Ectodermal cell (in vitro differentiated cells): ENCODE measurements at regions not wholly inside any gene's neighbourhood (a gene's known extent, or its start where the extent isn't known, plus 50 kb on each side); places are given as distances from the start of the nearest gene placed in this dataset.

Source experiments
- H3K27ac ChIP-seq: 2 replicates; pipeline ENCODE4 v1.7.0; 2013; ENCODE audit warnings: mild to moderate bottlenecking, low read depth, low read length; ENCODE audit not compliant: insufficient read depth, poor library complexity, severe bottlenecking
- H3K27me3 ChIP-seq: 2 replicates; pipeline ENCODE4 v1.7.0; 2013; ENCODE audit warnings: mild to moderate bottlenecking, low read length; ENCODE audit not compliant: insufficient read depth, control insufficient read depth, poor library complexity, severe bottlenecking
- H3K36me3 ChIP-seq: one replicate; pipeline ENCODE4 v1.7.0; 2013; ENCODE audit warnings: low read length; ENCODE audit not compliant: control insufficient read depth, insufficient read depth
- H3K4me1 ChIP-seq: one replicate; pipeline ENCODE4 v1.7.0; 2013; ENCODE audit warnings: low read length; ENCODE audit not compliant: control insufficient read depth, insufficient read depth
- H3K4me3 ChIP-seq: 2 replicates; pipeline ENCODE4 v1.7.0; 2013; ENCODE audit warnings: low read depth, low read length, control low read depth; ENCODE audit not compliant: insufficient read depth
- H3K9me3 ChIP-seq: 2 replicates; pipeline ENCODE4 v1.7.0; 2013; ENCODE audit warnings: mild to moderate bottlenecking, low read length, moderate library complexity; ENCODE audit not compliant: control insufficient read depth
- WGBS, 2 experiments: methylation state at CpG; one replicate each; pipeline ENCODE4 v1.1.7; 2013; ENCODE audit warnings: missing lambda C conversion rate in 2 of 2; 5-methylcytosine and 5-hydroxymethylcytosine counted together

DNA sequence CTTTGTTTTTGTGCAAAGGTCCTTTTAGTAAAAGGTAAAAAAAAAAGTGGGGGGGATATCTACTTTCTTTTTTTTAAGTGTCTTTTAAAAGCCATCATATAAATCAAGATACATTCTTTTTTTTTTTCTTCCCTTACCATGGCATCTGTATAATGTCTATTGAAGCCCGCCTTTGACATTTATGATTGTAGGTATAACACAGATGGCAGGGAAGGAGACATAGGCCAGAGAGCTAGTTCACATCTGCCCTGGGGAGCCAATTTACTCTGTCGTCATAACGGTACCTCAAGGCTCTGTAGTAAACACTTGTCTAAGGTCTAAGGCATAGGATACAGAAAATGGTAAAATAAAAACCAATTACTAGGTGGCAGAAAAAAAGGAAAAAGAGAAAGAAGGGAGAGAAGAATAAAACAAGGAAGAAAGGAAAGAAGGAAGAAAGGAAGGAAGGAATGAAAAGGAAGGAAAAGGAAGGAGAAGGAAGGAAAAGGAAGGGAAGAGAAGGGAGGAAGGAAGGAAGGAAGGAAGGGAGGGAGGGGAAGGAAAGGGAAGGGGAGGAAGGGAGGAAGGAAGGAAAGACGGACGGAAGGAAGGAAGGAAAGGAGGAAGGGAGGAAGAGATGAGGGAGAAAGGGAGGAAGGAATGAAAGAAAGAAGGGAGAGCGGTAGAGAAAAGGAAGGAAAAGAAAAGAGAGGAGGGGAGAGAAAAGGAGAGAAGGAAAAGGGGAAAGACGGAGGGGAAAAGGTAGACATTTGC, 343.5 kb downstream of the RBM43 start:
- no peak overlapping the region for H3K27ac ChIP-seq
- H3K4me3 ChIP-seq, result no peak overlapping the region
- no peaks in the 10 kb centered on the region for H3K9me3 ChIP-seq
- 89 to 97% methylated on average over 7 of the region's 7 CpGs for WGBS, 2 experiments
- no peaks in the 10 kb centered on the region for H3K36me3 ChIP-seq
- no peaks in the 10 kb centered on the region for H3K27me3 ChIP-seq
- no peaks in the 10 kb centered on the region for H3K4me1 ChIP-seq

DNA sequence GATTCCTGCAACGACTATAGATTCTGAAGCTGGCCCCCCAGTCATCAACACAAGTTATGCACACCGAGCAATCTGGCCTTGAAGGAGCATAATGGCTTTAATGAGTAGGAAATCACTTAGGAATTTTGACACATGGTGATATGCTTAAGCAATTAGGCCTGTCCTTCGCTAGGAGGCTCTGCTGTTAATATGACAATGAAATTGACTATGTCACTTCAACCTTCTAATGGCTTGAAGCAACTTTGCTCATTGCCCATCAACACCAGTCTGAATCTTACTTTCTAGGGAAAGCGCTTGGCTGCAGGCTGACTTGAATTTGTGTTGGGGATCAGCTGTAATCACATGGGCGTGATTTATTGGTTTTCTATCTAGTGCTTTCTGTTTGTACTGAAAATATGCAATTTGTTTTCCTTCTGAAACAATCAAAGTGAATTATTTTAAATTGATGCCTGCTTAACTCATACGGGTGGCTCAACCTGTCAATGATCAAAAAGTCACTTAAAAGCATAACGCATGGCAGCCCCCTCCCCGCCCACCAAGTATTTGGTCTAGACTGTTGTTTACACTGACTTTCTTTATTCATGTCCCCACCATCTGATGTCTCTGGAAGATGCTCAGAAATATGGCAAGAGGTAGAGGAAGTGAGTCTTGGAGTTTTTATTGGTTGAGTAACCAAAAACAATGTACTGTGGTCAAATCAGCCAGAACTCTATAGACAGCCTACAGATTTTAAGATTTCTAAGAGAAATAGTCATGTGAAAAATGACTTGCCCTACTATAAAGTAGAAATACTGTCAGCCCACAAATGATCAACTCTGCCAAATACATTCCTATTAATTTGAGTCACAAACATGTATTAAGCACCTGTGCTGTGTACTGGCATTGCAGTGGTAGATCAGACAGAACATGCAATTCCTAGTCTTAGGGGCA, 344.9 kb downstream of the RBM43 start:
- H3K27ac ChIP-seq, result no peak overlapping the region
- no peaks in the 10 kb centered on the region for H3K27me3 ChIP-seq
- no peaks in the 10 kb centered on the region for H3K9me3 ChIP-seq
- no peaks in the 10 kb centered on the region for H3K36me3 ChIP-seq
- no peaks in the 10 kb centered on the region for H3K4me1 ChIP-seq
- no peak overlapping the region for H3K4me3 ChIP-seq
- 93 to 94% methylated on average over 8 of the region's 8 CpGs for WGBS, 2 experiments

DNA sequence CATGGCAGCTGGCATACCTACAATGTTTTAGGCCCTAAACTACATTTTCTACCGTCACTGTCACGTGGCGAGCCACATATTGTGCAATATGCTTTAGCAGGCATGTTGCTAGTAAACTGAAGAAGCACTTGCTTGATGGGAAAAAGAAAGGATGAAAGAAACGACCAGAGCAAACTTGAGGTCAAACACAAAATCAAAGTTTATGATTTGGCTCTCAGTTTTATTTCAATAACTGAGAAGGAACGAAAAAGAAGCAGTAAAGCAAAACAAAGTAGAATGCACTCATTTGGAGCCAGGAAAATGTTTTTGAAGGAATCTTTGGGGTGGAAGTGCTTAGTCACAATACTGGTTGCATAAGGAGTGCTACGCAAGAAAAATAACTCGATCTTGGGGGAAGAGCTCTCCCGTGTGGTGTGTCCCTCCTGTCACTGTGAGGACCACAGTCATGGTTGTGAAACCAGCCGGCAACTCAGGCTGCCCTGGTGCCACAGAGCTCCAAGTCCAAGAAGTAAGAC, 349.8 kb downstream of the RBM43 start:
- WGBS, 2 experiments, result 79 to 81% methylated on average over 9 of the region's 9 CpGs
- no peak overlapping the region for H3K4me3 ChIP-seq

DNA sequence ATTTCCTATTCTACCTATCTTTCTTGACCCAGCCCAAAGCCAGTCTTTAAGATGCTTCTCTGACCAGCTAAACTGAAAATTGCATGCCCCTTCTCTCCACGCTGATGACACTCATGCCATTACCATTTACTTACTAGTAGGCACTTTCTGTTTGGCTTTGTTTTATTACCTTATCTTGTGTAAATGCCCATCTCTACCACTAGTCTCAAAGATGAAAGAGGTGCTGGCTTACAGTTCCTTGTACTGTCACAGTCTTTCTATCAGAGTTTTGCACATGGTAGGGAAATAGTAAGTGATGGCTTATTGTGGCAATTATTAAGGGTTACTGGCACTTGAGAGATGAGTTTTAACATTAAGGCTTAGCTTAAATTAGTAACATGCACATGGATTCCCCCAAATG, 352.1 kb downstream of the RBM43 start:
- WGBS, 2 experiments, result 90 to 92% methylated on average over 1 of the region's 1 CpG

More for the DNA sequence above, 349.8 kb downstream of the RBM43 start:
- no peak overlapping the region for H3K27ac ChIP-seq
- H3K4me1 ChIP-seq, result no peaks in the 10 kb centered on the region
- H3K9me3 ChIP-seq, result no peaks in the 10 kb centered on the region
- H3K36me3 ChIP-seq, result no peaks in the 10 kb centered on the region
- no peaks in the 10 kb centered on the region for H3K27me3 ChIP-seq

DNA sequence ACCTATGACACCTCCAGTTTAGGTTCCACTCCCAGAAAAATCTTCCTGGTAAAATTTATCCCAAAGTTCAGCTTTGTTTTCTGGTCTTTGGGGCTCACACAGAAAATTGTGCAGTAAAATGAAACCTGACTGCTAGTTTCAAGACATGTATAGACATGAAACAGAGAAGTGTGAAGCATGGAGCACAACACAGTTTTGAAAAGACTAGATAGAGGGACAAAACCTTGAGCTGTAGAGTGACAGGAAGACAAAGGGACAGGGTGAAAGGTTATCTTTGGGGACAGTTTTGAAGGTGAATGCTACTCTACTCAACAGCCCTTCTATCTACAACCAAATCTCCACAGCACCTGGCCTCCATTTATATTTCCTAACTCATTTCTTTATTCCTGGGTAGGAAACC, 352.6 kb downstream of the RBM43 start:
- Histone ChIP-seq H3K9me3 (no peaks in the 10 kb centered on the region), H3K36me3 (no peaks in the 10 kb centered on the region), H3K27me3 (no peaks in the 10 kb centered on the region)

More for the DNA sequence above, 352.1 kb downstream of the RBM43 start:
- no peaks in the 10 kb centered on the region for H3K27me3 ChIP-seq
- no peak overlapping the region for H3K27ac ChIP-seq
- H3K4me3 ChIP-seq, result no peak overlapping the region
- no peaks in the 10 kb centered on the region for H3K36me3 ChIP-seq
- H3K9me3 ChIP-seq, result no peaks in the 10 kb centered on the region
- no peaks in the 10 kb centered on the region for H3K4me1 ChIP-seq

DNA sequence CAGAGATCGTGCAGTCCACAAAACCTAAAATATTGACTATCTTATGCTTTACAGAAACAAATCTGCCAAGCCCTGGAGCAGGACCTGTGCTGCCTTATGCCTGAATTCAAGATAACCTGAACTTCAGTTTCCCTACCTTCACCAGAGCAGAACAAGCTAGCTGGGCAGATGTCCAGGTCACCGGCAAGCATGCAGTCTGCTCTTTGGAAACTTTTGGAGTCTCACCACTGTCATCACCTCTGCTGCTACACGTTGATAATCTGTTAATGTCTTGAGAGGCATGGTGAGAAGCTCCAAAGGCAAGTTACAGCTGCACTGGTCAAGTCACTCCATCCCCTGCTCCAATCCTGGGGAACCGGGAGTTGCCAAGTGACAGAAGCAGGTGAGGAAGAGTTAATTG, 354.2 kb downstream of the RBM43 start:
- 89 to 97% methylated on average over 3 to 4 of the region's 4 CpGs for WGBS, 2 experiments
- Histone ChIP-seq H3K9me3 (no peaks in the 10 kb centered on the region), H3K36me3 (no peaks in the 10 kb centered on the region), H3K27ac (no peak overlapping the region), H3K27me3 (no peaks in the 10 kb centered on the region), H3K4me1 (no peaks in the 10 kb centered on the region), H3K4me3 (no peak overlapping the region)

More for the DNA sequence above, 352.6 kb downstream of the RBM43 start:
- no peaks in the 10 kb centered on the region for H3K4me1 ChIP-seq
- no peak overlapping the region for H3K4me3 ChIP-seq
- no peak overlapping the region for H3K27ac ChIP-seq

DNA sequence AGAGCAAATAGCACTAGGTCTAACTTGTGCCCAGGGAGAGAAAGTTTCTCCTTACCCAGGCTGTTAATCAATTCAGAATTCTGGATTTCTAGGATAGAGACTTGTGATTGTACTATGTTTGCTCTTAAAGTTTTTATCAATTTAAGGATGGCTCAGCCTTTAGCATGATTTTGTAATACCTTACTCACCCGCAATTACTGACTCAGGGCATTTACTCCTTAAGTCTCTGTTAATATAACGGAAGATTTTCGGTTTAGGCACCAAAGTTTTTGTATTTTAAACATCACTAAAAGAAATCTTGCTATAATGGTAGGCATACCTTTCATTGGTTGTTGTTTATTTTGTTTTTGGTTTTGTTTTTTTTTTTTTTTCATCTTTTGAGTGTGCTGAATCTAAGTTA, 358.2 kb downstream of the RBM43 start:
- 95% methylated on average over 2 to 3 of the region's 3 CpGs for whole genome bisulfite sequencing, 2 experiments
- Histone ChIP-seq H3K4me3 (no peak overlapping the region), H3K36me3 (no peaks in the 10 kb centered on the region), H3K4me1 (no peaks in the 10 kb centered on the region), H3K27ac (no peak overlapping the region), H3K27me3 (no peaks in the 10 kb centered on the region), H3K9me3 (no peaks in the 10 kb centered on the region)

DNA sequence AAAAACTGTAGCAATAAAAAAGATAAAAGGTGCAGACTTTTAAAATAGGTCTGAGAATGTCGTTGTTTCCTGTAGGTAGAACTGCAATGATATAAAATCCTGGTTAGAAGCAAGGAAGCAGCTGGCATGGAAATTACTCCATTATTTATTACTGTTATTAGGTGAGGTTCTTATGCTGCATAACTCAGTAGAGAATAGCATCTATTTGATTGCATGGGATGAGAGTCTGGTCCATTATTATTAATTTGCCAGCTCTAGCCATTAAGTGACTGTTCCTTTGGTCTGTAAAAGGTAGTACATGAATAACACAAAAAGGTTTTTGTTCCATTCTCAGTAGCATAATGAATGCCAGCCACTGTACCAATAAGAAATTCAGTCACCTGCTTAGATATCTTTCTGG, 358.6 kb downstream of the RBM43 start:
- Histone ChIP-seq H3K4me1 (no peaks in the 10 kb centered on the region), H3K27ac (no peak overlapping the region), H3K9me3 (no peaks in the 10 kb centered on the region), H3K27me3 (no peaks in the 10 kb centered on the region), H3K4me3 (no peak overlapping the region), H3K36me3 (no peaks in the 10 kb centered on the region)
- WGBS, 2 experiments, result 90 to 91% methylated on average over 1 of the region's 1 CpG

DNA sequence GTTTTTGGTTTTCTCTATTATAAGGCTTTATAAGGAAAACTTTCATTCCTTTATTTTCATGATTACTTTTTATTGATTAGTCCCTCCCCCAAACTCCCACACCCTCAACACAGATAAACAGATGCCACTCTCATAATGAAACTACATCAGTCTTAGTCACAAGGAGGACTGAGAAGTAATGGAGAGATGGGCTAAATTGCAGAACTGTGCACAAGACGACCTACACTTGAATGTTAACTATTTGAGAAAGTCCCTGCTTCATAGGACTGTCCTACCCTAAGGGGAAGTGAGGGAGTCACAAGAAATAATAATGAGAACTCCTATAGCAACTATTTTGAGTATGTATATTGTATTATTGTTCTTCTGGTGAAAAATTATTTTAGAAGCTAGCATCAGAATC, 360.8 kb downstream of the RBM43 start:
- Histone ChIP-seq H3K27ac (no peak overlapping the region), H3K9me3 (no peaks in the 10 kb centered on the region), H3K4me3 (no peak overlapping the region), H3K4me1 (no peaks in the 10 kb centered on the region), H3K36me3 (no peaks in the 10 kb centered on the region), H3K27me3 (no peaks in the 10 kb centered on the region)
- 83 to 86% methylated on average over 1 of the region's 1 CpG for WGBS, 2 experiments

DNA sequence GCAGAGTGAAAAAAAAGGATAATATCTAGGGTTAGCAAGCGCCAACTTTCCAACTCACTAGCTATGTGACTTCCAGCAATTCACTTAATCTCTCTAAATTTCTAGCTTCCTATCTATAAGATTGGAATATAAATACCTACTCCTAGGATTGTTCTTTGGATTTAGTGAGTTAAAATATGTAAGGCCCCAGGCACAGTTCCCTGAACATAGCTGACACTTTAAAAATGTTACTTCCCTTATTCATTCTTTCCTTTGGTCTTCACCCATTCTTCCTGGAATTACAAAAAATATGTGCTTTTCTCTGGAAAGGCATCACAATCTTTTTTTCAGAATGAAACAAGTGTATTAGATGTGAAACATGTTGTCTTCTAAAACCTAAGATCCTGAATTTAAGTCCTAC, 365.7 kb downstream of the RBM43 start:
- no peaks in the 10 kb centered on the region for H3K9me3 ChIP-seq
- H3K4me3 ChIP-seq, result no peak overlapping the region
- WGBS, 2 experiments, result no CpG with 5 or more reads among the region's 1 CpG
- H3K4me1 ChIP-seq, result no peaks in the 10 kb centered on the region
- no peak overlapping the region for H3K27ac ChIP-seq
- H3K27me3 ChIP-seq, result no peaks in the 10 kb centered on the region
- no peaks in the 10 kb centered on the region for H3K36me3 ChIP-seq
